WERI-Rb-1 (cell line): ENCODE measurements at regions not wholly inside any gene's neighbourhood (a gene's known extent, or its start where the extent isn't known, plus 50 kb on each side); places are given as distances from the start of the nearest gene placed in this dataset.
"Not testable (repeated sequence)": the region's sequence is repeated elsewhere in the genome, so short reads cannot be mapped to it uniquely, and the experiment has no call there.

ENCODE experiments used
- DNase-seq: peaks from one replicate; pipeline ENCODE4 v3.0.0-alpha.2; 2020
- H3K27ac ChIP-seq: fragments of 250-450 bp; sonication (Bioruptor Pico); 2 replicates; pipeline ENCODE4 v1.5.1; 2020; ENCODE audit warnings: mild to moderate bottlenecking, moderate library complexity
- H3K27me3 ChIP-seq: fragments of 250-450 bp; sonication (Bioruptor Pico); 2 replicates; pipeline ENCODE4 v1.5.1; 2021; ENCODE audit warnings: mild to moderate bottlenecking, low read depth, moderate library complexity; ENCODE audit not compliant: insufficient read depth, severe bottlenecking
- H3K36me3 ChIP-seq: fragments of 250-450 bp; sonication (Bioruptor Pico); 2 replicates; pipeline ENCODE4 v1.5.1; 2020; ENCODE audit warnings: mild to moderate bottlenecking, moderate library complexity
- H3K4me3 ChIP-seq: 2 replicates; pipeline ENCODE4 v1.5.1; 2011; ENCODE audit warnings: low read depth, mild to moderate bottlenecking, control low read depth, low read length
- H3K9me3 ChIP-seq: fragments of 250-450 bp; sonication (Bioruptor Pico); 2 replicates; pipeline ENCODE4 v1.5.1; 2021; ENCODE audit warnings: mild to moderate bottlenecking, moderate library complexity; ENCODE audit not compliant: severe bottlenecking
- CTCF ChIP-seq: IDR thresholded peaks from 2 replicates; pipeline ENCODE4 v1.5.1; 2011; ENCODE audit warnings: low read depth, mild to moderate bottlenecking, control low read depth, inconsistent platforms, low read length

GRCh38 chr2:224171226-224171625 is 132.1 kb upstream of the SERPINE2 start:
- Histone ChIP-seq H3K27me3 (no peaks in the 10 kb centered on the region), H3K36me3 (no peaks in the 10 kb centered on the region), H3K9me3 (no peaks in the 10 kb centered on the region), H3K4me3 (no peak overlapping the region), H3K27ac (no peak overlapping the region)
- DNase-seq: no peak
- no peak for TF ChIP-seq CTCF

- no peak overlapping the region for H3K27ac ChIP-seq
- H3K27me3 ChIP-seq: no peaks in the 10 kb centered on the region
- H3K36me3 ChIP-seq: no peaks in the 10 kb centered on the region
- no peak overlapping the region for H3K4me3 ChIP-seq
- H3K9me3 ChIP-seq: no peaks in the 10 kb centered on the region
- DNase-seq: no peak
- TF ChIP-seq CTCF: no peak
These were observed 130.8 kb upstream of the SERPINE2 start for GRCh38 chr2:224169847-224170246.

GRCh38 chr2:224167781-224168180 is 128.7 kb upstream of the SERPINE2 start:
- H3K9me3 ChIP-seq, H3K36me3 ChIP-seq, H3K4me3 ChIP-seq, H3K27ac ChIP-seq, DNase-seq, H3K27me3 ChIP-seq: not testable (repeated sequence)

GRCh38 chr2:224166654-224167053 is 127.6 kb upstream of the SERPINE2 start:
- no peaks in the 10 kb centered on the region for H3K27me3 ChIP-seq
- H3K9me3 ChIP-seq: no peaks in the 10 kb centered on the region
- no peak overlapping the region for H3K4me3 ChIP-seq
- no peak for DNase-seq
- H3K36me3 ChIP-seq: no peaks in the 10 kb centered on the region
- no peak overlapping the region for H3K27ac ChIP-seq
- no peak for TF ChIP-seq CTCF

- H3K9me3 ChIP-seq: no peaks in the 10 kb centered on the region
- H3K27me3 ChIP-seq: no peaks in the 10 kb centered on the region
- DNase-seq: no peak
- no peak overlapping the region for H3K27ac ChIP-seq
- no peak for TF ChIP-seq CTCF
- H3K4me3 ChIP-seq: no peak overlapping the region
- no peaks in the 10 kb centered on the region for H3K36me3 ChIP-seq
These were observed 126.8 kb upstream of the SERPINE2 start for GRCh38 chr2:224165901-224166319.

GRCh38 chr2:224163566-224164307 is 124.7 kb upstream of the SERPINE2 start:
- Histone ChIP-seq H3K4me3 (no peak overlapping the region), H3K27me3 (no peaks in the 10 kb centered on the region), H3K27ac (no peak overlapping the region), H3K9me3 (no peaks in the 10 kb centered on the region), H3K36me3 (no peaks in the 10 kb centered on the region)
- no peak for DNase-seq
- TF ChIP-seq CTCF: no peak
